Activated CD8-positive, alpha-beta T cell treated with anti-CD3 and anti-CD28 coated beads, Interleukin-2, amount 10 ng/mL, durations not matched to agents 7 days and 5 days (primary cell): ENCODE measurements at regions not wholly inside any gene's neighbourhood (a gene's known extent, or its start where the extent isn't known, plus 50 kb on each side); places are given as distances from the start of the nearest gene placed in this dataset.

ENCODE experiments used
- ATAC-seq: fragments of 150-1000 bp; cut with Tn5 transposase; one replicate; pipeline ENCODE4 v1.10.0; 2021; ENCODE audit warnings: moderate library complexity
- CTCF ChIA-PET: fragments of 350-600 bp; sonication (Branson Sonifier 250); formaldehyde crosslinking; loops from one replicate; lab custom pipeline; 2021; ENCODE audit warnings: antibody characterized with exemption; lab: Charles Lee
- POLR2A ChIA-PET: fragments of 350-600 bp; sonication (Branson Sonifier 250); formaldehyde crosslinking; loops from one replicate; lab custom pipeline; 2021; ENCODE audit warnings: antibody characterized with exemption; lab: Charles Lee
- DNase-seq: peaks from one replicate; pipeline ENCODE4 v3.0.0-alpha.2; 2020
- H3K27ac Mint-ChIP-seq: one replicate; pipeline ENCODE4 v1.8.0; 2021; ENCODE audit warnings: mild to moderate bottlenecking, mixed read lengths
- H3K27me3 Mint-ChIP-seq: one replicate; pipeline ENCODE4 v1.8.0; 2021; ENCODE audit warnings: low read depth, mixed read lengths
- H3K36me3 Mint-ChIP-seq: one replicate; pipeline ENCODE4 v1.8.0; 2021; ENCODE audit warnings: low read depth, mixed read lengths
- H3K4me1 Mint-ChIP-seq: one replicate; pipeline ENCODE4 v1.8.0; 2021; ENCODE audit warnings: low read depth, mixed read lengths
- H3K4me3 Mint-ChIP-seq: one replicate; pipeline ENCODE4 v1.8.0; 2021; ENCODE audit warnings: mild to moderate bottlenecking, mixed read lengths
- H3K9me3 Mint-ChIP-seq: one replicate; pipeline ENCODE4 v1.8.0; 2022; ENCODE audit warnings: mixed read lengths; ENCODE audit not compliant: insufficient read depth

DNA sequence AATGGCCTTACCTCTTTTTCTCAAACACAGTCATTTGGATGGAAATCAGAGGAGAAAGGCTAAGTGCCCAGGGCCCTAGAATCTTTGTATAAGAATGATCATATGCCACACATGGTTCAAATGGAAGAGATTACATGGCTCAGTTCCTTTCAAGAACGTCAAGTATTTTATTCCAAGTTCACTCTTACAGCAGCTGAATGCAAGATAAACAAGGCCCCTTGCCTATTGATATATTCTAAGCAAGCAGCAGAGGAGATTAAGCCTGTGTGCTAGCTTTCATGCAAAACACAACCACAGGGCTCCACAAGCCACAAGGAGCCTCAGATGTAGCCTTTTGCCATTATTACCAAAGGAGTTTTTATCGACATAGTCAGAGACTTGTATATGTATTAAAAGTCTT is 55.3 kb upstream of the SLCO6A1 start:
- Mint-ChIP-seq H3K27ac (no peak overlapping the region), H3K4me1 (no peaks in the 10 kb centered on the region), H3K27me3 (peaks cover 5% of the 10 kb centered on the region), H3K9me3 (no peaks in the 10 kb centered on the region), H3K4me3 (no peak overlapping the region), H3K36me3 (no peaks in the 10 kb centered on the region)
- POLR2A ChIA-PET = no interaction called here
- no peak for DNase-seq
- no peak for ATAC-seq
- CTCF ChIA-PET = interaction anchor here (1.5 kb wide), 1 partner anchor 9 kb away, joined by 4 read pairs; no protein-coding TSS in a partner anchor

DNA sequence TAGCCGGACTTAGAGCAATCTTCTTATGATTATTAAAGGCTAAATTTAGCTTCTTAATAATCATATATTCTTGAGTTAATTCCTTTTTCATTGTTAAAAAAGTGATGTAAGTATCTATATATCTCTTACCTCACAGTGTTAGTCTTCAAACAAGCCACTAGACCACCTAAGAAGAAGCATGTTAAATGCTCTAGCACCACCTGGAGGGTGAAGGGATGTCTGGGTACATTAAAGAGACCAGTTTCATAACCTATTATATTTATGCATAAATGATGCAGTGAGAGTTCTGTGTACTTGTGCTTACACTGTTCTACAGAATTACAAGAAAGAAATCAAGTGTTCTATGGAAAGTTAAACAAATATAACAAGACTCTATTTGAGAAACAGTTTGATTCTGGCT is 55.9 kb upstream of the SLCO6A1 start:
- H3K27me3 Mint-ChIP-seq = peaks cover 6% of the 10 kb centered on the region
- no peaks in the 10 kb centered on the region for H3K4me1 Mint-ChIP-seq
- no peak overlapping the region for H3K4me3 Mint-ChIP-seq
- no peak for DNase-seq
- ChIA-PET POLR2A (no interaction called here), CTCF (interaction anchor here (1.5 kb wide), 1 partner anchor 9 kb away, joined by 4 read pairs; no protein-coding TSS in a partner anchor)
- no peak overlapping the region for H3K27ac Mint-ChIP-seq
- no peak for ATAC-seq
- H3K9me3 Mint-ChIP-seq = no peaks in the 10 kb centered on the region
- H3K36me3 Mint-ChIP-seq = no peaks in the 10 kb centered on the region

DNA sequence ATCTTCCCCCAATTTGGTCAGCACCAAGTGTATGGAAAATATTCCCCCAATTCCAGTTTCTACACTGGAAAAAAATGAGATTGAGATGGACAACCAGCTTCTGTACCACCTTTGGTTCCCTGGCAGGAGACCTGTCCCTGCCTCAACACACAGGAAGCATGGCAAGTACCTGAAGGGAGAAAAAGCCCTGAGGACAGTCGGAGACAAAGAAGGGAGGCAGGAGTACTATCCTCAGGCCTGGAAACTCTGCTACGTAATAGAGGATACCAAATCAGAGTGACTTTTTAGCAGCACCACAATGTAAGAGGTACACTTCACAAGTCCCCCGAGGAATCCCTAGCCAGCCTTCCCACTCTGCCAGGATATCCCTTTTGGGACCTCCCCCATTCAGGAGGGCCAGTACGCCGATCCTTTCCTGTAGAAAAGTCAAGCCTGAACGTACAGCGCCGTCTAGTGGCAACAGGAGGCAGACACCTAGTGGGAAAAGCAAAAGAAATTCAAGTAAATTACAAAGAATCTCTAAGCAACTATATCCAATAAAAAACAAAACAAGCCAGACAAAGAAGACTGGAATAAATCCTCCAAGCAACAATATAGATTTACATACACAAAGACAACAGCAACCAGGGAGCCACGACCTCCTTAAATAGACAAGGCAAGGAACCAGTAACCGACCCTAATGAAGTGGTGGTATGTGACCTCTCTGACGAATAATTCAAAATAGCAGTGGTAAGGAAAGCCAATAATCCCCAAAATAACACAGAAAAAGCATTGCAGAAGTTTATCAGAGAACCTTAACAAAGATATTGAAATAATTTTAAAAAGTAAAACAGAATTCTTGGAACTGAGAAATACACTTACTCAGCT is 63.3 kb upstream of the SLCO6A1 start:
- Mint-ChIP-seq H3K4me3 (no peak overlapping the region), H3K27ac (no peak overlapping the region), H3K9me3 (no peaks in the 10 kb centered on the region), H3K27me3 (peaks cover 4% of the 10 kb centered on the region), H3K4me1 (no peaks in the 10 kb centered on the region), H3K36me3 (no peaks in the 10 kb centered on the region)
- ChIA-PET POLR2A (no interaction called here), CTCF (interaction anchor here (0.7 to 1.5 kb wide), 3 partner anchors 12 to 24 kb away, joined by 3 to 13 read pairs (median 6); no protein-coding TSS in a partner anchor)
- DNase-seq (peak; percentile 25), ATAC-seq (no peak)

DNA sequence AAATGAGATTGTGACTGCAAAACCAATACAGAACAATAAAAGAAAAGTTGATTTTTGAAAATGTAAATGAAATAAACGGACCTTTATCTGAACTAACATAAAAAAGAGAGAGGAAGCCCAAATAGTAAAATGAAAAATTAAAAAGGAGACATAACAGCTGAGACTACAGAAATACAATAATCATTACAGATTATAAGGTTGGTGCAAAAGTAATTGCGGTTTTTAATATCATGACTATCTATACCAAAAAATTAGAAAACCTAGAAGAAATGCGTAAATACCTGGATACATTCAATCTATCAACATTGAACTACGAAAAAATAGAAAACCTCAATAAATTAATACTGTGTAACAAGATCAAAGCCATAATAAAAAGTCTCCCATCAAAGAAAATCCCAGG is 71.9 kb upstream of the SLCO6A1 start:
- no peaks in the 10 kb centered on the region for H3K9me3 Mint-ChIP-seq
- DNase-seq (no peak), ATAC-seq (no peak)
- no peak overlapping the region for H3K4me3 Mint-ChIP-seq
- no peak overlapping the region for H3K27ac Mint-ChIP-seq
- no peaks in the 10 kb centered on the region for H3K4me1 Mint-ChIP-seq
- ChIA-PET CTCF (no interaction called here), POLR2A (no interaction called here)
- peaks cover 6% of the 10 kb centered on the region for H3K27me3 Mint-ChIP-seq
- no peaks in the 10 kb centered on the region for H3K36me3 Mint-ChIP-seq

DNA sequence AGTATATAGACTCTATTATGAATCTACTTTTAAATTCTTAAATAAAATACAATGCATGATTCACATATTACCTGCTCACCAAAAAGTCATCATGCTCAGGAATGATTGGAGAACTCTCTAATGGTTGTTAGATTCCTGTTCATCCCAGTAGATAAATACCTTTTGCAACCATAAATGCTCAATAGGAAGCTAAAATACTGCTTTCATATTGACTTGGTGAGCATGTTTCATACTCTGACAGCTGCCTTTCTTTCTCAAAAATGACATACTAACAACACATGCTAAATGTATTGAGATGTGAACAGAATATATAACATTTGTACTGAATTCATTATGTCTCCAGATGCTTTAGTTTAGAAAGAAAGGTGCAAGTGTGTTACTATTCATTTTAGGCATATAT is 79.6 kb upstream of the SLCO6A1 start:
- Mint-ChIP-seq H3K4me3 (no peak overlapping the region), H3K9me3 (no peaks in the 10 kb centered on the region), H3K27me3 (peaks cover 10% of the 10 kb centered on the region), H3K27ac (no peak overlapping the region), H3K36me3 (no peaks in the 10 kb centered on the region), H3K4me1 (no peaks in the 10 kb centered on the region)
- DNase-seq (no peak), ATAC-seq (no peak)
- POLR2A ChIA-PET = no interaction called here
- CTCF ChIA-PET = no interaction called here

DNA sequence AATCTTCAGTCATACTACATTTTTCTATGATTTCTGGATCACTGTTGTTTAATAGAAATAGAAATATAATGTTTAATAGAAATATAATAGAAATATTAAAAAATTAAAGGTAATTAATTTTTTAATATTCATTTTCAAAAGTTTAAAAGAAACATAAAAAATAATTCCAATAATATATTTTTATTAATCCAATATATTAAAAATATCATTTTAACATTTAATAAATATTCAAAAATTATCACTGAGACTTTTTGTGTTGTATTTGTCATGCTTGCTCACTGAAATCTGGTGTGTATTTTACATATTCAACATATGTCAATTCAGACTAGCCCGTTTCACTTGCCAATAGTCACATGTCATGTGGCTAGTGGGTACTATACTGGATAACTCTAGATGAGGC is 80.6 kb upstream of the SLCO6A1 start:
- H3K4me1 Mint-ChIP-seq = no peaks in the 10 kb centered on the region
- CTCF ChIA-PET = no interaction called here
- POLR2A ChIA-PET = no interaction called here
- no peaks in the 10 kb centered on the region for H3K36me3 Mint-ChIP-seq
- ATAC-seq (no peak), DNase-seq (no peak)
- no peak overlapping the region for H3K4me3 Mint-ChIP-seq
- peaks cover 10% of the 10 kb centered on the region for H3K27me3 Mint-ChIP-seq
- no peaks in the 10 kb centered on the region for H3K9me3 Mint-ChIP-seq
- no peak overlapping the region for H3K27ac Mint-ChIP-seq

DNA sequence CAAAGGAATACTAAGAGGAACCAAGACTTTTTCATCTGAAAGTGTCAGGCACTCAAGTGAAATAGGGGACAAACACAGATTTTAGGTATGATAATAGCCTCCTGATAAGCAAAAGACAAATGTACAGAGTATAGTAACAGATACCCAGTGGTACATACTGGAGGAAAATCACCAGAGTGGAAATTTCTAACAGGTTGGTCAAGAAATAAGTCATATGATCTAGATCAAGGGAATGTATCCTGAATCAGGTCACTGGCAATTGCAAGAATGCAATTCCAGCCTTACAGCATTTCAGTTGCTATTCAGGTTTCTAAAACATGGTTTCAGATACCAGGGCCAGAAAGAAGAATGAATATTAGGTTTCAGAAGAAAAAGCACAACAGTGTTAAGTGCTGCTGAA is 82.2 kb upstream of the SLCO6A1 start:
- ChIA-PET CTCF (no interaction called here), POLR2A (no interaction called here)
- Mint-ChIP-seq H3K4me3 (no peak overlapping the region), H3K4me1 (no peaks in the 10 kb centered on the region), H3K36me3 (no peaks in the 10 kb centered on the region), H3K27me3 (peaks cover 10% of the 10 kb centered on the region), H3K9me3 (no peaks in the 10 kb centered on the region), H3K27ac (no peak overlapping the region)
- no peak for DNase-seq
- no peak for ATAC-seq

DNA sequence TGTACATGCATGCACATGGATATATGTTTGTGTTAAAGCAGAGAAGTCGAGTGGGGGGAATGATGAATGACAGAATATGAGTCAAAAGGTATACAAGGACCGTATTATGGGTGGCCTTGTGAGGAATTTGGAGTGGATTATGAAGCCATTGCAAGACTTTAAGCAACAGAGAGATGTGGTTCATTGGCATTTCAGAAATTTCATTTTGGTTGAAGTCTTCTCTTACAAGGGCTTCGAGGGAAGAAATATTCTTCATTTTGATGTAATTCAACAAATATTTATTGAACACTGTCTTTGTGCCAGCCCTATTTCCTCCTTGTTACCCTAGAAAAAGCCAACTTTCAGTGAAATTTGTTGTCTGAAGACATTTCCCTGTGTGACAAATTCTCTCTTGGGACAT is 83.9 kb upstream of the SLCO6A1 start:
- Mint-ChIP-seq H3K9me3 (no peaks in the 10 kb centered on the region), H3K36me3 (no peaks in the 10 kb centered on the region), H3K4me1 (no peaks in the 10 kb centered on the region), H3K27ac (no peak overlapping the region), H3K4me3 (no peak overlapping the region), H3K27me3 (peaks cover 8% of the 10 kb centered on the region)
- ChIA-PET POLR2A (no interaction called here), CTCF (no interaction called here)
- DNase-seq = no peak
- no peak for ATAC-seq

DNA sequence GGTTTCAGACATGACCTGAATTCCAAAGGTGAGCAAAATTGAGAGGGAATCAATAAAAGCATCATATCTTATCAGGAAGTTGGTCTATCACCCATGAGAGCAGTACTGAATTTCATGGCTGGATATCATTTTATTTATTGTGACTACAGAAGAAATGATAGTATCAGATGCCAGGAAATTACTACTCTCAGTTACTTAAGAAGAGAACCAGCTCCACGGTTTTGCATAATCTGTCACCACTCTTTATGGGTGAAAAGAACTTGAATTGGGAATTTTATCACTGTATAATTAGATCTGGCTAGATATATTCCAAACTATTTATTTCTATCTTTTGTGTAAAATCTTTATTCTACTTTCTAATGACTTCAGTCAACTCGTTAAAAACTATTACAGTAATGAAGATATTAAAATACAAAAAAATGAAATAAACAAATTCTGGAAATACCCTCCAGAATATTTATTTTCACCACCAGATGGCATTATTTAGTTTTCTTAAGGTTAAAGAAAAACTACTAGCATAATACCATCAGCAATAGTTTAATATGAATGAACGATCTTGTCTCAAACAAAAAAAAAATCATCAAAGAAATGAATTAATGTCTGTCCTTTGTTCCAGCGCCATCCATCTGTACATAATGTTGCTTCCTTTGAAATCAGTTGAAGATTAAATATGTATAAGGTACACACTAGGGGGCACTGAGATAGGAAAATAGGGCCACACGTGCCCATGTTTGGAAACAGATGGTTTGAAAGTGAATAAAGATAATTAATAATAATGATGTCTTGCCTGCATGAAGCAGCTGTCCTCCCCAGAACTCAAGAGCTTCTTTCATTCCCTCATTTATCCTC is 84.7 kb upstream of the SLCO6A1 start:
- H3K4me3 Mint-ChIP-seq = no peak overlapping the region
- CTCF ChIA-PET = interaction anchor here (1.0 kb wide), 1 partner anchor 34 kb away, joined by 3 read pairs; no protein-coding TSS in a partner anchor
- no peak overlapping the region for H3K27ac Mint-ChIP-seq
- POLR2A ChIA-PET = no interaction called here
- peaks cover 8% of the 10 kb centered on the region for H3K27me3 Mint-ChIP-seq
- H3K36me3 Mint-ChIP-seq = no peaks in the 10 kb centered on the region
- no peaks in the 10 kb centered on the region for H3K4me1 Mint-ChIP-seq
- no peak for DNase-seq
- ATAC-seq = no peak
- no peaks in the 10 kb centered on the region for H3K9me3 Mint-ChIP-seq

DNA sequence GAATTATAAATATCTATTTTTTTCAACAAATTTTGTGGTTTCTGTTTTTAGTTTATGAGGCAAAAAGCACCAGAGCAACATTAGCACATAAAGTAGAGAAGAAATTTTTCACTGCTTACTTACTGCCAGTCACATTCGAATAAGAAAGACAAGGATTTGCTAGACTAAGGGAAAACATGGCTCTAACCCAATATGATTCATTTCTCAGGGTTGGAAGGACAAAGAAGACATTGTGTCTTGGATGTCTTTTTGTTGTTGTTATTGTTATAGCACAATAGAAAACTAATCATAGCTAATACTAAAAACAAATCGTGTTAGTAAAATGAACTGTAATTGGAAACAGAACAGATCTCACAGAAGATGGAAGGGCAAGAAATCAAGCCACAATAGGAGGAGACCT is 90.9 kb upstream of the SLCO6A1 start:
- Mint-ChIP-seq H3K4me3 (no peak overlapping the region), H3K4me1 (no peaks in the 10 kb centered on the region), H3K27me3 (no peaks in the 10 kb centered on the region), H3K27ac (no peak overlapping the region), H3K36me3 (no peaks in the 10 kb centered on the region), H3K9me3 (no peaks in the 10 kb centered on the region)
- ChIA-PET POLR2A (no interaction called here), CTCF (no interaction called here)
- no peak for DNase-seq
- ATAC-seq = no peak

DNA sequence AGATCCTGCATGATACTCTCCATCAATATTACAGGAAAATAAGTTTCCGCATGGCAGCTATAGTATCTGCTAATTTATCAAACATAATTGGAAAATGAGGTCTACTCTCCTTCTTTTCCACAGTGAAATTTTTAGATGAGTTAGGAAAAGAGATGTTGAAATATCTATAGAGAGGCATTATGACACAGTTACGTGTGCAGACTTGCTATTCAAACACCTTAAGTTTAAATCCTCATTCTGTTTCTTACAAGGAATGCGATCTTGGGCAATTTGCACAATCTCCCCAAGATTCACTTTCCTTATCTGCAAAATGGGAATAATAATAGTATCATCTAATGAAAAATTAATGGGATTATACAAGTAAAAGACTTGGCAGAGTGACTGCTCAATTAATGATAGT is 91.7 kb upstream of the SLCO6A1 start:
- DNase-seq (no peak), ATAC-seq (no peak)
- no peak overlapping the region for H3K27ac Mint-ChIP-seq
- peaks cover 2% of the 10 kb centered on the region for H3K4me1 Mint-ChIP-seq
- H3K36me3 Mint-ChIP-seq = no peaks in the 10 kb centered on the region
- H3K27me3 Mint-ChIP-seq = no peaks in the 10 kb centered on the region
- no peaks in the 10 kb centered on the region for H3K9me3 Mint-ChIP-seq
- POLR2A ChIA-PET = no interaction called here
- H3K4me3 Mint-ChIP-seq = no peak overlapping the region
- CTCF ChIA-PET = no interaction called here

DNA sequence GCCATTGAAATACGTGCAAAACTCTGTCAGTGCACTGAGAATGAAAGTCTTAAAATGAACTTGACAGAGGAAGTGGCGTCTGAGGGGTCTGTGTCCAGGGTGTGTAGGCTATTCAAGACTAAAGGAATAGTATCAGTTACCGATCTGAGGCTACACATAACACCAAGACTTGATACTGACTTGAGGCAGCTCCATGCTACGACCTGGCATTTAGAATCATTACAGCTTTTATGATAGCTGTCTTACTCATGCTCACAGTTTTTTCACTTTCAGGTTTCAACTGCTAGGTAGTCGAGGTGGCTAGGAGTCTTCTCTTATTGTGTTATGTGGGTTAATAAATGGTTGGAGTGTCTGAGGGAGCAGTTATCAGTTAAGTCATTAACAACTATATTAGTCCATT is 92.8 kb upstream of the SLCO6A1 start:
- no peak overlapping the region for H3K4me3 Mint-ChIP-seq
- H3K27me3 Mint-ChIP-seq = no peaks in the 10 kb centered on the region
- no peak for DNase-seq
- POLR2A ChIA-PET = no interaction called here
- no peaks in the 10 kb centered on the region for H3K36me3 Mint-ChIP-seq
- H3K4me1 Mint-ChIP-seq = peaks cover 6% of the 10 kb centered on the region
- H3K9me3 Mint-ChIP-seq = no peaks in the 10 kb centered on the region
- CTCF ChIA-PET = no interaction called here
- no peak for ATAC-seq
- H3K27ac Mint-ChIP-seq = no peak overlapping the region
